Fibroblast of skin of left biceps (primary cell): ENCODE measurements at regions not wholly inside any gene's neighbourhood (a gene's known extent, or its start where the extent isn't known, plus 50 kb on each side); places are given as distances from the start of the nearest gene placed in this dataset.

Source experiments
- DNase-seq, 2 experiments: peaks; one replicate each; pipeline ENCODE4 v3.0.0-alpha.2; 2013; ENCODE audit warnings: low read depth in 2 of 2

DNA sequence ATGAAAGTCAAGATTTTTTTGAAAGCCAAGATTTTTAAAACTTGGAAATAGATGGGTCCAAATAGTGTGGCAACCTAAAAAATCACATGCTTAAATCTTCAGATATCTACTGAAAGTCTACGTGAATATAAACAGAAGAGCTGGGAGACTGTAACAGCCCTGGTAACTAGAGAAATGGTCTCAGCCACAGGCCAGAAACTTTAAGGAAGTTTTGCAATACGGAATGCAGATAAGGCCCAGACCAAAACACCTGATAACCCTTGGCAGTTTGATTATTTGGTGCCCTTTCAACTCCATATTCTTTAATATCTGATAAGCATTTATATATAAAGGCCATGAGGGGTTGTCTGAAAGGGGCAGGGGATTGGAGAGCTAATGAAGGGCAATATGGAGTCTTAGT, 537.3 kb upstream of the TGFBR2 start:
- no peak for DNase-seq

DNA sequence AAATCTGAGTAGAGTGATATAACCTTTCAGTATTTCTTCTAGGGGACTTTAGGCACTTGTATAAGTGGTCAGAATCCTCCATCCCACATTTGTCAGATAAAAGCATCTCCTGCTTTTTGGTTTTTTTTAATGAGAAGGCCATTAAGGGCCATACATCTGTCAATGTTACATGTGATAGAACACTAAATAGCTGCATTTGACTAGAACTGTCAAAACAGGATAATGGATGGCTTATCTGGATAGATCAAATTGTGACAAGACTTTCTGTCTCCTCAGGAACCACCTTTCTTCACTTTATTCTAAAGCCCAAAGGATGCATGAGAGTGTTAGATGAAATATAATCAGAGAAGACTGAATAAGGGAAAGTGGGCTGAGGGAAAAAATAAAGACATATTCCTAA, 533.4 kb upstream of the TGFBR2 start:
- no peak for DNase-seq

DNA sequence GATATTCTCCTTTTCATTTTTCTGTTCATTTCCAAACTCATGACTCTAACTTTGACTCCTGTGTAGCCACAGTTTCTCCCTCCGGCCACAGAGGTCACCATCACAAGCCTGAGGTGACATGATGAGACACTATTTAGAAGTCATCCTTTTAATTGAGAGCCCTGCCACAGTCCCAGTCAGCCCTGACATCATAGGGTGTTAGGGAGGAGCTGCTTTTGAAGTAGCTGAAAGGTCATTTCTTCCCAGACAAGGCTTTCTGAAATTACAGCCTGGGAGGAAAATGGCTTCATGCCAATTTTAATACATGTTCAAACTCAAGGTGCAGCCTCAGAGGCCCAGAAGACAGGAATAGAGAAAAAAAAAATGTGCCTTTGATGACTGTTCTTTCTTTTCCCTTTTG, 532.8 kb upstream of the TGFBR2 start:
- no peak for DNase-seq

DNA sequence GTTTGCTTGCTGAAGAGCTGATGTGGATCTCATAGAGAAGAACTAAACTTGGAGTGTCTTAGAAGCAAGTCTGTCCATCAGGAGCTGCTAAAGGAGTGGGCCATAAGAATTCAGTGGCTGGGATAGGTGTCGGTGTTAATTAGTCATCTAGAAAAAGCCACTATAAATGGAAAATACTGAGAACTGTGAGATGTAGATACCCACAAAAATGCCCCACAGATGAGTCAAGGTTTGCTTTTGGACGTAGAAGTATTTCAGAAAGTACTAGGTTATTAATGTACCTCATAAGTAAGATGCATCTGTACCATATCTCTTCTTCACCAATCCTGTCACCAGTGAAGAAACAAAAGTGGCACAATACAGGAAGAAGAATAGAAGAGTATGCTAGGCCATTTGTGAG, 530.9 kb upstream of the TGFBR2 start:
- no peak for DNase-seq

DNA sequence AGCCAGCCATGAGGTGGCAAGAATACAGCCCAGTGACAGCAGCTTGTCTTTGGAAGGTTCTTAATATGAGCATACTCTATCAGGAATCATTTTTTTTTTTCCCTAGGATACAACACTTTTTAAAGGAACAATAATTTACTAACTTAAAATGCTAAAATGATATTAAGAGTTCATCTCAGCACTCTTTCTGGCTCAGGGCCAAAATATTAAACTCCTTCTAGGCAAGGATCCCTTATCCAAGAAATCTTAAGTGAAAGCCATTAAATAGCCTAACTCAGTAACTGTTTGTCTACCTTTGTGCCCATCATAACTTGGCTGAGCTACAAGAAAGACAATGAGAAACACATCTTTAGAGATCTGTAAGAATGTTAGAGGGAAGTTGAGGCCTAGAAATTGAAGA, 529.5 kb upstream of the TGFBR2 start:
- DNase-seq, result no peak

DNA sequence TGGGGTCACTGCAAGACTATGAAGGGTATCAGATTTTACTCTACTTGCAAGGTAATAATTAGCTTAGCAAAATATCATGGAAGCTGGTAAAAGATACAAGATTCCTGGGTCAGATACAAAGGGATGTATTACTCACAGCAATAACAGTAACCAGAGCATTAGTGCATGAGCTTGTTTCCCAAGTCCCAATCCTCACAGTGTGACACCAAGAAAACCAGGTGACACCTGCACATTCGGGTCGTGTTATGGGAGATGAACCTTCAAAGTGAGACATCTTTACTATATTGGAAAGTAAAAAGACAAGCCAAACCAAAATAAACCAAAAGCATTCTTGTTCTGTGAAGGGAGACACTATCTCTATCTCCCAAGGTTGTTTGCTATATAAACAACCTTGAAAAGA, 528.7 kb upstream of the TGFBR2 start:
- DNase-seq, result no peak

DNA sequence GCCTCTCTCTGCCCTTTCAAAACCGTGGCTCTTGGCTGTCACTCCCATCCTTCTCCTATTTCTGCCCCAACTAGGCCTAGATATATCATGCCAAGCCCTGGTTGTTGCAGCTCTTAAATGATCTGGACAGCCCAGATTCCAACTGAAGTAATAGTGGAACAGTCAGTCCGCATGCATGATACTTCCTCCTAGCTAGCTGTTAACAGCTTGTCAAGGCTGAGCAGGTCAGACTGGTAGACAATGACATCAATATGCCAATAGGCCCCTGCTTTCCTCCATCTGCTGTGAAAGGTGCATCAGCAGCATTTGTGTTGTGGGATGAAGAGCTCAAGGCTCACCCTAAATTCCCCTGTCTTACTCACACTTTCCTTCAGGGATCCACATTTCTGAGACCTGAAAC, 527.7 kb upstream of the TGFBR2 start:
- DNase-seq, result no peak

DNA sequence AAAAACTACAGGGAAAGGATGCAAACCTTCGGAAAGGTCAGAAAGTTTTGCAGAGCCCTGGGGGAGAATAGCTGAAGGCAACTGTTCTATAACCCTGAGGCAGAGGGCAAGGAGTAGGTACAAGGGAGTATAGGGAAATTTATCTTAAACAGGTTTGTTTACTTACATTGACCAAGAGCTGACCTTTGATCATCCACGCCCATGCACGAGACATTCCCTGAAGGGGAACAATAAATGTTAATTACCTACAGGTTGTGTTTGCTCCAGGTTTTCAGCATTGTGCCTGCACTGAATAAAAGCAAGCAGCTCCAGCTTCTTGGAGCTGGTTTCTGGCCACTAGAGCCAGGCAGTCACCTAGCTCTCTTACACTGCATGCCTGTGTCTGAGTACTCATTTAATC, 524.5 kb upstream of the TGFBR2 start:
- DNase-seq, result no peak

DNA sequence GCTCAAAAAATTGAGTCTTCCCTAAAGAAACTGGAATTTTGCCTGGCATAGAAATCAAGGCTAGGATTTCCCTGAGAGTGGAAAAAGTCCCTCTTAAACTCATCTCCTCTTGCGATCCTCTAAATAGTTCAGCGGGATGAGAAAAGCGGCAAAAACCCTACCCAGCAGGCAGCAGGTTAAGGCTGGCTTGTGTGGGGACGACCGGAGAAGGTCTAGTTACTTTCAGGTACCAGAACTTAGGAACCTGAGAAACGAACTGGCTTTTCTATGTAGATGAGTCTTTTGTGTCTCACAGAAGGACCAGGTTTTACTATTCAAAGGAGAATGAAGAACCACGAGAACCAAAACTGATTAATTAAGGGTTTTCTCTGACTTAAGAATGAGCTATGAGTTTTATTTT, 523.7 kb upstream of the TGFBR2 start:
- DNase-seq, result no peak

DNA sequence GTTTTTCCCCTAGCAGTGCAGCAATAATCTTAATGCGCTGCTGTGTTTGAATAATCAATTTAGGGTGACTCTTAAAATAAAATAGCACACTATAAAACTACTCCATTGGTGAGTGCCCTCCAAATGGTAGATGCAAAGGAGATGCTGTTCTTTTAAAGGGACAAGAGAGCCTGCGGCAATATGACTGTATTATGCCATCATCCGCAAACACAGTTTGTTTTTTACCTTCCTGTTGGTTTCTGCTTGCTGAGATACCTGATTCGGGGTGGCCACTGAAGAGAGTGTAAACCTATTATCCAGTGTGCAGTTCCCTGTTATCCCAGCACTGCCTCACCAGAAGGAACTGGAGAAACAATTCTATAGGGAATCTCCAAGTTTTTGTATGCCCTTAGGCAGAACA, 523.1 kb upstream of the TGFBR2 start:
- DNase-seq, result no peak

DNA sequence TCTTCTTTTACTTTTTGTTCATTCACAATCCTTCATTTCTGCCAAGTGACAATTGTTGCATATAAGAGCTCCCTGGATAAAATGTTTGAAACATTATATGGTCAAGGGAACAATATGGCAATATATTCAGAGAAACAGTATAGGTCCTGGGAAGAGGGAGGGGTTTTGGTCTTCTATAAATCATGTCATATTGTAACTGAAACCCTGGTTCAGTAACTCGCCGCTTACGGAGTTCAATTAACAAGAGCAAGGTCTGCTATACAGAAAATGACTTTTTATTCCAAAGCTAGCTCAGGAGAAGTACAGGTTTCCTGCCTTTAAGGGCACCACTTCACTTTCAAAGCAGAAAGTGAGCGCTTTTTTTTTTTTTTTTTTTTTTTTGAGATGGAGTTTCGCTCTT, 522.1 kb upstream of the TGFBR2 start:
- DNase-seq, result no peak

DNA sequence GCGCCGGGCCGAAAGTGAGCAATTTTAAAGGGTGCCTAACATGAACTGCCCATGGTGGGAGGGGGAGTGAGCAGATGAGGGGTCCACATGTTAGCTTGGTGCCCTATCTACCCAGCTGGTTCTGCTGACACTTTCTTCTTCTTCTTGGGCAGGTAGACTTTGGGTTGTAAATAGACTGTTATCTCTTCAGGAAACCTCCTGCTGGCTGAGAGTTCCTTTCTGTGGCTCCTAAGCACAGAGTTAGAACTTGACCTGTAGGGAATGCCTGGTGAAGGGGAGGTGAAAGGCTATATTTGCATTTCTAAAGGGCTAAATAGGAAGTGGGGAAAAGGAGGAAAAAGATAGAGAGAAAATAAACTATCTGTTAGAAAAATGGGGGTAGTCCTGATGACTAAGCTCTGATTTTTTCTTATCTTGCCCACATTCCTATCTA, 521.4 kb upstream of the TGFBR2 start:
- no peak for DNase-seq

DNA sequence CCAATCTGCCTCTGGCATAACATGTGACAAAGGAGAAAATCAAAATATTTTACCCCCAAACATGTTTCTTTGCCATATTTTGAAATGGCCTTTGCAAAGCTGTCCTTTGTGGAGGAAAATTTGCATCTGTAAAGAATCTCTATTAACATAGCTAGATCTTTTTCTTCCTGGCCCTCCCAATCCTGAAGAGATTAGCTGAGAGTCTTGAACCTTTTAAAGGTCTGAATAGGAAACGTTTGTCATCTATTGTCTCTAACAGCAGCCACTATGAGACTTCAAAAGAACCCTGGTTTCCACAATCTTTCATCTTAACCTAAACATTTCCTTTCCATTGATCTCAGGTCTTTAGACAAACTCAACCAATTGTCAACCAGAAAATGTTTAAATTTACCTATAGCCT, 520.9 kb upstream of the TGFBR2 start:
- no peak for DNase-seq

DNA sequence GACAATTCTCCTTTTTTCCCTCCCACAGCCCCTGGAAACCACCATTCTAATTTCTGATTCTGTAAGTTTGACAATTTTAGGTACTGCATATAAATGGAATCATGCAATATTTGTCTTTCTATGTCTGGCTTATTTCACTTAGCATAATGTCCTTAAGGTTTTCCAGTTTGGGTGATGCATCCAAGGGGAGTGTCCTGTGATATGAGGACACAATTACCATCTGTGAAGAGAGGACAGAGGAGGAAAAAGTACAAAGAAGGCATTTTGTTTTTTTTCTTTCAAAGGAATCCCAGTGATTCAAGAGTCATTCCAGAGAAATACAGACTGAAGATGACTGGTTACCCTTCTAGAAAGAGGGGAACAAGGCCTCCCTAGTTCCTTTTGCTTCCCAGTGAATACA, 514.7 kb upstream of the TGFBR2 start:
- DNase-seq, result no peak

DNA sequence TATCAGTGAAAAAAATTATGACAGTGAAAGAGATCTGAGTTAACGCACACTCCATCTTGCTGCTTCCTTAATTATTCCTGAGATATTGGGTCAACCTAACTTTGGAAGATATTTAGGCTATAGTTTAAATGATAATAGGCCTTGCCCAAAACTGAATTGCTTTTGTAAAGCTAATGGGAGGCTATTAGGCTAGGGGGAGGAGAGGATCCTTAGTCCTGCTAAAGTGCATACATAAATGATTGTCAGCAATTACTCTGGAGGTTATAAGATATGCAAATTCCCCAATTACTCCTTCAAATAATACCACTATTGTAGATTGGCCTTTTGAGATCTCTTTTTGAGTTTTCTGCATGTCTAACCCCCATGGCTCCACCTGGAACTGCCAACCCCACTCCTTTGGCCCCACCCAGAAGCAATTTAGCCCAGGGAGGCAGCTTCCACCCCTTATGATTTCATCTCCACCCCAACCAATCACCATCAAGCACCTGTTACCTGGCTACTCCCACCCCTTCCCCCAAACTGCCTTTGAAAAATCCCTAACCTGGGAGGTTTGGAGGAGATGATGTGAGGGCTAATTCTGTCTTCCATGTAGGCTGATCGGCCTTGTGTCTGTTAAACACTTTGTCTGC, 509.3 kb upstream of the TGFBR2 start:
- no peak for DNase-seq

DNA sequence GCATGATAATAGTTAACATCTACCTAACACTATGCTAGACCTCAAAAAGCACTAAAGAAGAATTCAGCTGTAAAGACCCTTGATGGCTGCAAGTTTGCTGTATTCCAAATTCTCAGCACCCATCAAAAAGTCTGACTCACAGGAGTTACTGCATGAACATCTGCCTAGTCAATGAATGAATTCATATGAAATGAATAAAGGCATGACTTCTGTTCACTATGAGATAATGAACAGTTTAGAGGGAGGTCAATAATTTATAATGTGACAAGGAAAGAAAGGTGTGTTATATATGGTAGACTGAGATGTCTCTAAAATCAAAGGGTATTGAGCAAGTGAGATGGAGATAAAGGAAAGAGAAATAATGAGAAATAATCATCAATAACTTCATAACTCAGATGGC, 508.2 kb upstream of the TGFBR2 start:
- DNase-seq, result no peak

DNA sequence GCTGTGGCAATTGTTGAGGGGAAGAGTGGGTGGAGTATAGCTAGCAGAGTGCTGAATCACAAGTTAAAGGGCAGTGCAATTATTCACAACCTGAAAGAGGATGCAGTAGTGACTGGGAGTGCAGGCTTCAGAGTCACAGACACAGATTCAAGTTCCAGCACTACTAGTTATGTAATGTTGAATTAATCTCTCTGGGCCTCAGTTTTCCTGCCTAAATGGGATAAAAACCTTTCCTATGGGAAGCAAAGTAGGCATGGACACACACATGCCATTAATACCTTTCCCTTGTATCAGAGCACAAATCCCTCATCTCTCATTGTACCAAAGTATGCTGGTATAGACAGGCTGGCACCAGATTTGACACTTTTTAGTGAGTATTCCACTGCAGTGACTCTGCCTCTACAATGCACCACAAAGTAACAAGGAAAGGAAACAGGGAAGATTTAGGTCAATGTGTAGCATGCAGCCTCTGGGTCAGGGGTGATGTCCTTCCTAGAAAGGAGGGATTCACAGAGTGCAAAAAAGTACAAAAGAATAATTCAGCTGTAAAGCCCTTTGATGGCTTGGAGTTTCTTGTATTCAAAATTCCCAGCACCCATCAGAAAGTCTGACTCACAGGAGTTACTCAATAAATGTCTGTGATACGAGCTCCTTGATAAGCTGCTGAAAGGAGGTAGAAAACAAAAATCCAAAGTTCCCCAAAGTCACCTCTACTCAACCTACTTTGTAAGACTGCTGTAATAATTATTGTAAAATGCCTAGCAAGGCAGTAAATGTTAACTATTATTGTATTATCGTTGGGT, 507.5 kb upstream of the TGFBR2 start:
- DNase-seq, result peak in 1 of 2 experiments; percentile 10

DNA sequence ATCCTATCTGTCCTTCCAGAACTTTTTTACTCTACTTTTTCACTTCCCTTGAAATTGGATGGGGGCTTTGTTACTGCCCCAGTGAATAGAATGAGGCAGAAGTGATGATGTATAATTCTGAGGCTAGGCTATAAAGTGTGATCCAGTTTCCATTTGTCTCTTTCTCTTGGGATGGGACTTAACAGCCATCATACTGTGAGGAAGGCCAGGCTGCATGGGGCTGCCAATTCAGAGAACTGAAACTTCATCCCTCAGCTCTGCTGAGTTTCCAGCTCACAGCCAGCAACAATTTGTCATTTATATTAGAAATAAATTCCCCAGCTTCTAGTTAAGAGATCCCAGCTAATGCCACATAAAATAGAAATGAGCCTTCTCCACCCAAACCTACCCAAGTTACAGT, 504.0 kb upstream of the TGFBR2 start:
- DNase-seq, result no peak

DNA sequence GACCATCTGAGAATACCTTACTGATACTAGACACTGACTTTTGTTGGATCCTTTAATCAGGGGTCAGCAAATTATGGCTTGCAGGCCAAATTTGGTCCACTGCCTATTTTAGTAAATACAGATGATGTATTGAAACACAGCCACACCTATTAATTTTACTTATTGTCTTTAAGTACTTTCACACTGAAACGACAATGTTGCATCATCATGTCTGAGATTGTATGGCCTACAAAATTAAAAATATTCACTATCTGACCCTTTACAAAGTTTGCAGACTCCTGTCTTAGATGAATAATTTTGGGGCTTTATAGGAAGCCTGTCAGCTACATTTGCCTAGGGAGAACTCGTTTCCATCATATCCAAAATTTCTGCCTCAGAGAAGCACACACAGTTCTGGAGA, 503.2 kb upstream of the TGFBR2 start:
- no peak for DNase-seq

DNA sequence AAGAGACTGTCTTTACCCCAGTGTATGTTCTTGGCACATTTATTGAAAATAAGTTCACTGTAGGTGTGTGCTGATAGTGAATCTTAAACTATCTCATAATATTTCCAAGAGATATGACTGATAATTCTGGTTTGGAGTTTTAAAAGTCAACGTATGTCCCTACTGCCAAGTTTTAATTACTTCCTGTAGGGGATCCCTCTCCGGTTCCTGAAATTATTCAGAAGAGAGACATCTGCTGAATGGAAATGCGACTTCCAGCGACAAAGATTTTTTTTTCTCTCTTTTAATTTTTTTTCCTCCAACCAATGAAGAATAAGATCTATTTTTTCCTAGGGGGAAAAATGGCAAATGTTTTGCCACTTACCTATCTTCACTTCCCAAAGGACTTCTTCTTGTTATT, 498.9 kb upstream of the TGFBR2 start:
- no peak for DNase-seq

DNA sequence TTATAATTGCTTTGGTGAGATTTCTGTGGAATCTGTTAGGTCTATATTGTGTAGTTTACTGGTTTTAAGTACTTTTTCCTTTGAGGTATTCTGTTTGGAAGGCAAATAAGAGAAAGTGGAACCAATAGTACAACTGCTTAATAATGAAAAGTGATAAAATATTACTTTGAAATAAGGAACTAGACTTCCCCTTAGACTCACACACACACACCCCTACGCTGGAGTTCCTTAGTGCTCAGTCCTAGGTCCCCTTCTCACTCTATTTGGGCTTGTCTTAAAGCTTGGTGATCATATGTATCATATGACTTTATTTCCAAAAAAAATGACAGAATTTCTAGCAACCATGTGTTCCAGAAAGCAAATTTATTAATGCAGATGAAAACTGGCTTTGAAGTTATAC, 494.0 kb upstream of the TGFBR2 start:
- no peak for DNase-seq

DNA sequence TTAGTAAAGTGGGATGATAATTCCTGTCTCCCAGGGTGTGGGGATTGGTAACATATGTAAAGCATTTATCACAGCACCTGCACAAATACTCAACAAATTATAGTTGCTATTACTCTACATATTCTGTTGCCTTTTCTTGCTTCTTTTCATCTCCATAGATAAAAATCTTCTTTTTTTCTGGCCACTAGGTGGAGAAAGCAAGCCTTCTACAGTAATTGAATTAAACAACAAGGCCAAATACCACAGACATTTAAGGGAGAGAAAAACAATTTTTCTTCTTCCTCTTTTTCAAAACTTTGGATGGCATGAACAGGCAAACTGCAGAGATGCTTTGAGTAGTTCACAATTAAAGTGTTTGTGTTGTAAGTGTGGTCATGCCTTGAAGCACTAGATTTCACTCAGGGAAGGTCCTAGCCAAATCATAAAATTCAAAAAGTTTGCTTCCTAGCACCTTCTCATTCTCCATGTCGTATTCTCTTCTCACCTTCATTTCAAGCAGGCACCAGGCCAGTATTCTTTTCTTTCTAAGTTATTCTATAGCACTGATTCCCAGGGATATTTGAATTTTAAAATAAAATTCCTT, 493.4 kb upstream of the TGFBR2 start:
- DNase-seq, result no peak

DNA sequence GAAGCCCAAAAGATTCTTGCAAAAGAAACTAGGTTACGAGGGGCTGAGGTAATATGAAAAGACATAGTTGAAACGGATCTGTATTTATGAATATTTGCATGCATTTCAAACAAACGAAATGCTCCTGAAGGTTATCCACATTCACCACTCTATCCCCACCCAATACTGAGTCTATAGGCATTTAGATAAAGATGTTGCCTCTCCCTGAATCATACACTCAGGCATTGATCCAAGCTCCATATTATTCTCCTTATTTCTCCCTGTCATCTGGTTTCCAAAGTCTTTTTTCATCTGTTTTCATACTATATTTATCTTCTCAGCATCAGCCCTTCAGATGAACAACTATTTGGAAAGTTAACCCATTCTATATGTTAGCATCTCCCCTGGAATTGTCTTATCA, 492.5 kb upstream of the TGFBR2 start:
- DNase-seq, result no peak
